OCI-LY7 (cell line): ENCODE measurements at regions not wholly inside any gene's neighbourhood (a gene's known extent, or its start where the extent isn't known, plus 50 kb on each side); places are given as distances from the start of the nearest gene placed in this dataset.

Experiments used
- BruUV-seq: library from RNA; stranded (reverse); fragments of 400-500 nt; replicated peaks from 2 replicates; lab custom pipeline; 2021; lab: Mats Ljungman, UMichigan
- CTCF ChIA-PET: fragments of 300-600 bp; sonication (Branson Sonifier 250); formaldehyde crosslinking; loops from one replicate; lab custom pipeline; 2022; ENCODE audit warnings: antibody characterized with exemption; ENCODE audit not compliant: unreplicated experiment; lab: Charles Lee
- POLR2A ChIA-PET: fragments of 300-600 bp; sonication (Branson Sonifier 250); formaldehyde crosslinking; loops from one replicate; lab custom pipeline; 2022; ENCODE audit warnings: antibody characterized with exemption; lab: Charles Lee
- DNase-seq: peaks from one replicate; pipeline ENCODE4 v3.0.0-alpha.2; 2015; ENCODE audit warnings: low spot score
- H2AFZ ChIP-seq: fragments of 200-600 bp; sonication (generic), shearing (Covaris generic); 2 replicates; pipeline ENCODE4 v1.6.1; 2014; ENCODE audit warnings: mild to moderate bottlenecking, antibody characterized with exemption, low read length, moderate library complexity
- H3K27ac ChIP-seq: fragments of 200-600 bp; sonication (generic); 2 replicates; pipeline ENCODE4 v1.5.1; 2014; ENCODE audit warnings: mixed run types, low read depth, mild to moderate bottlenecking, moderate library complexity, low read length, inconsistent platforms; ENCODE audit not compliant: poor library complexity, severe bottlenecking
- H3K36me3 ChIP-seq: fragments of 200-600 bp; sonication (generic); 2 replicates; pipeline ENCODE4 v1.6.1; 2014; ENCODE audit warnings: mild to moderate bottlenecking, antibody characterized with exemption, low read length, moderate library complexity, mixed read lengths; ENCODE audit not compliant: insufficient read depth
- H3K4me1 ChIP-seq: fragments of 200-600 bp; sonication (generic); 2 replicates; pipeline ENCODE4 v1.5.1; 2014; ENCODE audit warnings: mild to moderate bottlenecking, low read length; ENCODE audit not compliant: insufficient read depth, poor library complexity, severe bottlenecking
- H3K4me2 ChIP-seq: fragments of 200-600 bp; sonication (generic); 2 replicates; pipeline ENCODE4 v1.6.1; 2014; ENCODE audit warnings: mild to moderate bottlenecking, low read length
- H3K4me3 ChIP-seq: fragments of 200-600 bp; sonication (generic); 2 replicates; pipeline ENCODE4 v1.5.1; 2014; ENCODE audit warnings: mild to moderate bottlenecking, low read depth, low read length; ENCODE audit not compliant: poor library complexity, severe bottlenecking
- H3K79me2 ChIP-seq: fragments of 200-600 bp; sonication (generic); 2 replicates; pipeline ENCODE4 v1.6.1; 2016; ENCODE audit warnings: low read depth, mild to moderate bottlenecking, low read length, moderate library complexity, mixed read lengths; ENCODE audit not compliant: insufficient read depth
- H3K9me2 ChIP-seq: fragments of 200-600 bp; sonication (generic); 2 replicates; pipeline ENCODE4 v1.6.1; 2016; ENCODE audit warnings: mild to moderate bottlenecking, low read length, mixed read lengths; ENCODE audit not compliant: insufficient read depth
- H3K9me3 ChIP-seq: fragments of 200-600 bp; sonication (generic); 2 replicates; pipeline ENCODE4 v1.6.1; 2014; ENCODE audit warnings: mild to moderate bottlenecking, mixed run types, low read length, mixed read lengths
- H4K20me1 ChIP-seq: fragments of 200-600 bp; sonication (generic); 2 replicates; pipeline ENCODE4 v1.6.1; 2014; ENCODE audit warnings: mild to moderate bottlenecking, antibody characterized with exemption, low read length, moderate library complexity, mixed read lengths; ENCODE audit not compliant: insufficient read depth
- CTCF ChIP-seq: fragments of 200-600 bp; sonication (generic); conservative IDR thresholded peaks from 2 replicates; pipeline ENCODE4 v1.5.1; 2014; ENCODE audit warnings: mild to moderate bottlenecking, antibody characterized with exemption, low read length, moderate library complexity, mixed read lengths
- EZH2phosphoT487 ChIP-seq: fragments of 200-600 bp; sonication (generic); IDR thresholded peaks from 2 replicates; pipeline ENCODE4 v1.6.1; 2018; ENCODE audit warnings: low read depth, borderline replicate concordance, mild to moderate bottlenecking, mixed run types, antibody characterized with exemption, low read length, moderate library complexity, mixed read lengths
- intact Hi-C: fragments of 100-400 bp; cut with micrococcal nuclease; formaldehyde crosslinking; loops from one replicate; pipeline ENCODE4 v1.10.0; 2022; ENCODE audit not compliant: unreplicated experiment

- Histone ChIP-seq H3K4me3 (no peak overlapping the region), H3K27ac (no peak overlapping the region), H4K20me1 (no peaks in the 10 kb centered on the region), H3K36me3 (no peaks in the 10 kb centered on the region), H3K4me1 (no peaks in the 10 kb centered on the region), H2AFZ (no peak overlapping the region), H3K9me2 (no peaks in the 10 kb centered on the region), H3K9me3 (no peaks in the 10 kb centered on the region), H3K79me2 (no peaks in the 10 kb centered on the region), H3K4me2 (no peak overlapping the region)
- TF ChIP-seq CTCF (no peak), EZH2phosphoT487 (no peak)
- intact Hi-C loops, result no loop called here
- no TSS peak for BruUV-seq
- POLR2A ChIA-PET, result interaction anchor here (0.6 to 1.6 kb wide), 3 partner anchors 10 to 22 kb away, joined by 3 to 4 read pairs (median 4); no protein-coding TSS in a partner anchor
- no peak for DNase-seq
- CTCF ChIA-PET, result interaction anchor here (0.5 kb wide), 1 partner anchor 139 kb away, joined by 3 read pairs; no protein-coding TSS in a partner anchor
Measured at GRCh38 chr13:44651209-44651608, 75.1 kb upstream of the TSC22D1 start.

DNA sequence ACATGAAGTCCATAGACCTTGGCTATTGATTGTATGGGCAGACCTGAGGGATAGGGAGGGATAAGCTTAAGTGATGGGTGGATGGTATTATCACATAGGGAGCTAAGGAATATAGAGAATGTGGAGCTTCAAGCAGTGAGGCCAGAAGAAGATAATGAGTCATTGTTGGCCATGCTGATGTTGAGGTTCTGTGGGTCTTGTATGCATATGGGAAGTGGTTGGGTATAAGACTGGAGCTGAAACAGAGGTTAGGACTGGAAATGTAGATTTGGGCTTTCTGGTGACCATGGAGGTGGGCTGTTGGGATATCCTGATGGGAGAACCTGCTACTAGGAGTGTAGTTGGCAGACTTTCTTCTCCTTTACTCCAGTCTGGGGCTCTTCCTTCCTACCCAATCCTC is 73.7 kb upstream of the TSC22D1 start:
- Histone ChIP-seq H4K20me1 (no peaks in the 10 kb centered on the region), H3K79me2 (no peaks in the 10 kb centered on the region), H3K9me2 (no peaks in the 10 kb centered on the region), H3K4me3 (no peak overlapping the region), H3K27ac (no peak overlapping the region), H2AFZ (no peak overlapping the region), H3K4me1 (no peaks in the 10 kb centered on the region), H3K9me3 (no peaks in the 10 kb centered on the region), H3K36me3 (no peaks in the 10 kb centered on the region), H3K4me2 (no peak overlapping the region)
- BruUV-seq, result no TSS peak
- TF ChIP-seq EZH2phosphoT487, result no peak
- TF ChIP-seq CTCF, result no peak
- ChIA-PET POLR2A (interaction anchor here (1.6 kb wide), 1 partner anchor 9 kb away, joined by 4 read pairs; no protein-coding TSS in a partner anchor), CTCF (no interaction called here)
- intact Hi-C loops, result no loop called here
- DNase-seq, result no peak

DNA sequence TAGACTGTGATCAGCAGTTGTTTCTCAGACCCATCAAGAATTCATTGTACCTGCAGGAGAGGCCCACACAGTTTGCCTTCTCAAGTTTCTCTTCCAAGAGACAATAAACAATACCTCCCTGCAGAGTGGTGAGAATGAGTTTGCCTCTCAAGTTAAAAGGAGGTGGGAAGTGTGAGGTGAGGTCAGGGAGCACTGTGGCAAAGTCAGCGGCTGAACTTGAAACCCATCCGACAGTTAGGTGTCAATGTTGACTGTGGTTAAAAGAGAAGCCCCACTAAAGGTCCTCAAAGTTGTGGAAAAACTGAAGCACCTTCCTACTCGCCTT is 72.9 kb upstream of the TSC22D1 start:
- H3K9me2 ChIP-seq, result no peaks in the 10 kb centered on the region
- POLR2A ChIA-PET, result no interaction called here
- no peaks in the 10 kb centered on the region for H3K9me3 ChIP-seq
- no peaks in the 10 kb centered on the region for H3K36me3 ChIP-seq
- intact Hi-C loops, result no loop called here
- DNase-seq, result no peak
- H4K20me1 ChIP-seq, result no peaks in the 10 kb centered on the region
- BruUV-seq, result no TSS peak
- H3K4me3 ChIP-seq, result no peak overlapping the region
- CTCF ChIA-PET, result no interaction called here
- no peak overlapping the region for H2AFZ ChIP-seq
- TF ChIP-seq EZH2phosphoT487 (no peak), CTCF (no peak)
- no peak overlapping the region for H3K27ac ChIP-seq
- H3K4me1 ChIP-seq, result no peaks in the 10 kb centered on the region
- H3K79me2 ChIP-seq, result no peaks in the 10 kb centered on the region
- no peak overlapping the region for H3K4me2 ChIP-seq
